Liver (tissue), 7 donors: ENCODE measurements at regions not wholly inside any gene's neighbourhood (a gene's known extent, or its start where the extent isn't known, plus 50 kb on each side); places are given as distances from the start of the nearest gene placed in this dataset.

Experiments used
- DNase-seq: peaks from one replicate; pipeline ENCODE4 v3.0.0-alpha.2; 2017; ENCODE audit warnings: low spot score
- H3K27ac ChIP-seq, 2 donors: one replicate each; pipeline ENCODE4 v1.7.0; 2013; ENCODE audit warnings: inconsistent platforms in 2 of 2, low read length in 2 of 2, control low read depth in 1 of 2, low read depth in 1 of 2, mild to moderate bottlenecking in 1 of 2
- H3K27me3 ChIP-seq, 4 donors: one replicate each; pipeline versions ENCODE4 v1.6.1 to v1.7.0; 2013; ENCODE audit warnings: low read length in 3 of 4, inconsistent platforms in 1 of 4, mild to moderate bottlenecking in 1 of 4, moderate library complexity in 1 of 4; ENCODE audit not compliant: control insufficient read depth in 4 of 4, insufficient read depth in 4 of 4
- H3K36me3 ChIP-seq, 4 donors: one replicate each; pipeline versions ENCODE4 v1.6.1 to v1.7.0; 2013; ENCODE audit warnings: low read length in 3 of 4, mild to moderate bottlenecking in 3 of 4, low read depth in 1 of 4, moderate library complexity in 1 of 4; ENCODE audit not compliant: control insufficient read depth in 4 of 4, insufficient read depth in 3 of 4
- H3K4me1 ChIP-seq, 4 donors: one replicate each; pipeline versions ENCODE4 v1.6.1 to v1.7.0; 2013; ENCODE audit warnings: low read length in 3 of 4, mild to moderate bottlenecking in 3 of 4, moderate library complexity in 1 of 4; ENCODE audit not compliant: control insufficient read depth in 4 of 4, insufficient read depth in 4 of 4
- H3K4me3 ChIP-seq, 3 donors: one replicate each; pipeline versions ENCODE4 v1.6.1 to v1.7.0; 2013; ENCODE audit warnings: low read length in 3 of 3, control low read depth in 1 of 3, low read depth in 1 of 3, mild to moderate bottlenecking in 1 of 3
- H3K9ac ChIP-seq, 2 donors: one replicate each; pipeline ENCODE4 v1.7.0; 2013; ENCODE audit warnings: low read length in 2 of 2, mild to moderate bottlenecking in 2 of 2, moderate library complexity in 2 of 2, control low read depth in 1 of 2, low read depth in 1 of 2
- H3K9me3 ChIP-seq, 4 donors: one replicate each; pipeline versions ENCODE4 v1.6.1 to v1.7.0; 2013; ENCODE audit warnings: low read length in 3 of 4; ENCODE audit not compliant: control insufficient read depth in 4 of 4
- EGR1 ChIP-seq, 2 donors: IDR thresholded peaks; 2 replicates each; pipeline ENCODE4 v1.6.1; 2016 to 2018; ENCODE audit warnings: antibody characterized with exemption in 2 of 2, low read depth in 2 of 2
- FOXA1 ChIP-seq: IDR thresholded peaks from 2 replicates; pipeline ENCODE4 v1.6.1; 2016; ENCODE audit warnings: antibody characterized with exemption
- FOXA2 ChIP-seq: IDR thresholded peaks from 2 replicates; pipeline ENCODE4 v1.6.1; 2016; ENCODE audit warnings: antibody characterized with exemption
- GABPA ChIP-seq, 2 donors: IDR thresholded peaks in 1 of 2; conservative IDR thresholded peaks in 1 of 2; 2 replicates each; pipeline ENCODE4 v1.6.1; 2016; ENCODE audit warnings: antibody characterized with exemption in 2 of 2, mild to moderate bottlenecking in 1 of 2, moderate library complexity in 1 of 2
- HNF4A ChIP-seq, 2 donors: conservative IDR thresholded peaks; 2 replicates each; pipeline ENCODE4 v1.6.1; 2016; ENCODE audit warnings: antibody characterized with exemption in 2 of 2, mild to moderate bottlenecking in 2 of 2
- HNF4G ChIP-seq: IDR thresholded peaks from 2 replicates; pipeline ENCODE4 v1.6.1; 2016; ENCODE audit warnings: antibody characterized with exemption
- JUND ChIP-seq, 2 donors: IDR thresholded peaks; 2 replicates each; pipeline ENCODE4 v1.6.1; 2016; ENCODE audit warnings: antibody characterized with exemption in 2 of 2
- MAX ChIP-seq: IDR thresholded peaks from 2 replicates; pipeline ENCODE4 v1.6.1; 2016; ENCODE audit warnings: antibody characterized with exemption
- NR2F2 ChIP-seq: IDR thresholded peaks from 2 replicates; pipeline ENCODE4 v1.6.1; 2016; ENCODE audit warnings: antibody characterized with exemption
- RAD21 ChIP-seq, 2 donors: IDR thresholded peaks; 2 replicates each; pipeline ENCODE4 v1.6.1; 2016; ENCODE audit warnings: antibody characterized with exemption in 2 of 2, mild to moderate bottlenecking in 2 of 2
- RXRA ChIP-seq, 2 donors: IDR thresholded peaks; 2 replicates each; pipeline ENCODE4 v1.6.1; 2017 to 2018; ENCODE audit warnings: antibody characterized with exemption in 2 of 2, mild to moderate bottlenecking in 1 of 2
- SP1 ChIP-seq: IDR thresholded peaks from 2 replicates; pipeline ENCODE4 v1.6.1; 2018; ENCODE audit warnings: antibody characterized with exemption, mild to moderate bottlenecking
- YY1 ChIP-seq: IDR thresholded peaks from 2 replicates; pipeline ENCODE4 v1.6.1; 2016; ENCODE audit warnings: antibody characterized with exemption, mild to moderate bottlenecking
- ZBTB33 ChIP-seq: IDR thresholded peaks from 2 replicates; pipeline ENCODE4 v1.6.1; 2016; ENCODE audit warnings: antibody characterized with exemption
- WGBS: extraction: QIAGEN DNeasy Blood & Tissue Kit; methylation state at CpG from one replicate; pipeline ENCODE4 v1.1.7; 2013; 5-methylcytosine and 5-hydroxymethylcytosine counted together
- TF ChIP-seq, protein P1 (sequence below): IDR thresholded peaks from 2 replicates; pipeline ENCODE4 v1.6.1; 2016; ENCODE audit warnings: antibody characterized with exemption
- donor health status: healthy.
- donor health status: healthy.
- donor health status: healthy.
- donor health status: healthy.

- H3K36me3 ChIP-seq: no peaks in the 10 kb centered on the region
- 34% methylated on average over 1 of the region's 1 CpG for WGBS
- peaks cover 0 to 5% (median 0%) of the 10 kb centered on the region in 4 donors for H3K27me3 ChIP-seq
- H3K9me3 ChIP-seq: peaks cover 0 to 2% (median 0%) of the 10 kb centered on the region in 4 donors
- H3K27ac ChIP-seq: no peak overlapping the region
- no peak overlapping the region for H3K4me3 ChIP-seq
- no peak overlapping the region for H3K9ac ChIP-seq
- no peak for TF ChIP-seq NR2F2
- H3K4me1 ChIP-seq: no peaks in the 10 kb centered on the region
- no peak for DNase-seq
Measured at GRCh38 chr10:120270906-120271305, 186.1 kb upstream of the PLPP4 start.

DNA sequence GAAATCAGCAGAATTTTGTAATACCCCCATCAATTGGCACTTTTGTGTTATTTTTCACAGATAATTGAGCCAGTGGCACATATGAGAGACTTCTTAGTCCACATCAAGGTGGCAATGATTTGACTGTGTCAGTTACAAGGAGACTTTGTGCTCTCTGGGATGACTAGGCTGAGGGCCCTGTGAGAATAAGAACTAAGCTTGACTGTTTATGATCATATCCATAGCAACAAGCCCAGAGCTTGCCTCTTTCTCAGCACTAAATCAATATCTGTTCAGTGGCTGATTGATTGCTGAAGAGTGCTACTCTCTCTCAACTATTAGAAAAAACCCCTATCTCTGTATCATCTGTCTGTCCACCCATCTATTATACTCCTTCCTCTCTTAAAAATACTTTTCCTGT is 185.3 kb upstream of the PLPP4 start:
- no peak for TF ChIP-seq RXRA (IDR thresholded peaks at IDR 0.05)
- TF ChIP-seq HNF4A (conservative IDR thresholded peaks at IDR 0.05): no peak
- no peak for TF ChIP-seq MAX
- no peak for TF ChIP-seq JUND (IDR thresholded peaks at IDR 0.05)
- TF ChIP-seq ZBTB33: no peak
- H3K9ac ChIP-seq: no peak overlapping the region
- H3K36me3 ChIP-seq: no peaks in the 10 kb centered on the region
- H3K9me3 ChIP-seq: peaks cover 0 to 2% (median 0%) of the 10 kb centered on the region in 4 donors
- H3K4me3 ChIP-seq: no peak overlapping the region
- peaks cover 0 to 5% (median 0%) of the 10 kb centered on the region in 4 donors for H3K27me3 ChIP-seq
- H3K27ac ChIP-seq: no peak overlapping the region
- no peaks in the 10 kb centered on the region for H3K4me1 ChIP-seq
- no peak for DNase-seq

DNA sequence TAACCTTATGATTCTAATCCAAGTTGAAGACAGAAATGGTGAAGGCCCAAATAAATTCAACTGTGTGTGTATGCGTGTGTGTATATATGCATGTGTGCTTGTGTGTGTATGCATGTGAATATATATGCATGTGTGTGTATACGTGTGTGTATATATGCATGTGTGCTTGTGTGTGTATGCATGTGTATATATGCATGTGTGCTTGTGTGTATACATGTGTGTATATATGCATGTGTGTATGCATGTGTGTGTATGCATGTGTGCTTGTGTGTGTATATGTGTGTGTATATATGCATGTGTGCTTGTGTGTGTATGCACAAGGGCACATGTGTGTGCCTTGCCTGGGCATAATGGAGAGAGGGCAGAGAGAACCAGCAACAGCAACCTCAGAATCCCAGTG is 184.7 kb upstream of the PLPP4 start:
- H3K4me3 ChIP-seq: no peak overlapping the region
- WGBS: 87% methylated on average over 2 of the region's 2 CpGs

GRCh38 chr10:120278069-120278468 is 179.0 kb upstream of the PLPP4 start:
- Histone ChIP-seq H3K4me1 (no peaks in the 10 kb centered on the region), H3K36me3 (no peaks in the 10 kb centered on the region), H3K4me3 (no peak overlapping the region), H3K27ac (no peak overlapping the region), H3K27me3 (no peaks in the 10 kb centered on the region), H3K9me3 (no peaks in the 10 kb centered on the region), H3K9ac (no peak overlapping the region)
- no peak for DNase-seq
- no peak for TF ChIP-seq FOXA2
- TF ChIP-seq RAD21 (IDR thresholded peaks at IDR 0.05): no peak
- TF ChIP-seq ZBTB33: no peak
- no peak for TF ChIP-seq FOXA1
- TF ChIP-seq SP1: no peak
- TF ChIP-seq GABPA (IDR thresholded peaks at IDR 0.05 in 1 of 2, conservative IDR thresholded peaks at IDR 0.05 in 1 of 2): no peak
- no peak for TF ChIP-seq EGR1 (IDR thresholded peaks at IDR 0.05; ENCODE audit: low read depth in 2 of 2)
- TF ChIP-seq YY1: no peak
- no peak for TF ChIP-seq HNF4A (conservative IDR thresholded peaks at IDR 0.05)
- TF ChIP-seq NR2F2: no peak
- no peak for TF ChIP-seq HNF4G
- no peak for TF ChIP-seq JUND (IDR thresholded peaks at IDR 0.05)
- TF ChIP-seq, protein P1, sequence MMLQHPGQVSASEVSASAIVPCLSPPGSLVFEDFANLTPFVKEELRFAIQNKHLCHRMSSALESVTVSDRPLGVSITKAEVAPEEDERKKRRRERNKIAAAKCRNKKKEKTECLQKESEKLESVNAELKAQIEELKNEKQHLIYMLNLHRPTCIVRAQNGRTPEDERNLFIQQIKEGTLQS: no peak
- TF ChIP-seq RXRA (IDR thresholded peaks at IDR 0.05): no peak
- 27% methylated on average over 1 of the region's 1 CpG for WGBS

More for the DNA sequence above, 184.7 kb upstream of the PLPP4 start:
- Histone ChIP-seq H3K9ac (no peak overlapping the region), H3K27me3 (peaks cover 0 to 5% (median 0%) of the 10 kb centered on the region in 4 donors), H3K36me3 (no peaks in the 10 kb centered on the region), H3K4me1 (no peaks in the 10 kb centered on the region), H3K27ac (no peak overlapping the region), H3K9me3 (peaks cover 0 to 2% (median 0%) of the 10 kb centered on the region in 4 donors)
- DNase-seq: no peak
- TF ChIP-seq RAD21 (IDR thresholded peaks at IDR 0.05) (no peak), FOXA1 (no peak)
